ENCODE measurements at regions not wholly inside any gene's neighbourhood (a gene's known extent, or its start where the extent isn't known, plus 50 kb on each side); places are given as distances from the start of the nearest gene placed in this dataset.

- no peaks in the 10 kb centered on the region for H3K9me3 ChIP-seq
- H3K27me3 ChIP-seq (ENCODE audit: insufficient read depth) = no peaks in the 10 kb centered on the region
- ChIA-PET POLR2A (no interaction called here), CTCF (interaction anchor here (2.3 kb wide), 1 partner anchor 119 kb away, joined by 5 read pairs; the partner anchor contains the start of gene SIPA1L2)
- no peak overlapping the region for H3K4me3 ChIP-seq (ENCODE audit: low read depth in 2 of 2, low read length in 1 of 2)
- H3K4me1 ChIP-seq (ENCODE audit: control insufficient read depth in 1 of 2, insufficient read depth in 2 of 2, low read depth in 1 of 2, low read length in 1 of 2) = peaks cover 0 to 3% of the 10 kb centered on the region in 2 experiments; a peak in 2 of 4 replicates
- H2AFZ ChIP-seq (ENCODE audit: low read depth) = no peak overlapping the region
- H4K20me1 ChIP-seq (ENCODE audit: insufficient read depth) = no peaks in the 10 kb centered on the region
- no peak overlapping the region for H3K9ac ChIP-seq
- no peak for DNase-seq
- no peaks in the 10 kb centered on the region for H3K9me2 ChIP-seq
- no peak overlapping the region for H3K4me2 ChIP-seq
- H3K79me2 ChIP-seq (ENCODE audit: insufficient read depth) = no peaks in the 10 kb centered on the region
- H3K27ac ChIP-seq (ENCODE audit: low read depth in 2 of 2, low read length in 1 of 2) = no peak overlapping the region
- no peaks in the 10 kb centered on the region for H3F3A ChIP-seq (replicated peaks; ENCODE audit: insufficient read depth)
- TF ChIP-seq PBX3 (IDR thresholded peaks at IDR 0.05) (no peak), YY1 (IDR thresholded peaks at IDR 0.05; ENCODE audit: low read depth) (no peak), RAD21 (IDR thresholded peaks at IDR 0.05; ENCODE audit: low read length) (no peak), JUND (IDR thresholded peaks at IDR 0.05) (no peak), EP300 (IDR thresholded peaks at IDR 0.05; ENCODE audit: borderline replicate concordance in 1 of 2, low read depth in 1 of 2, low read length in 1 of 2) (no peak), GABPA (IDR thresholded peaks at IDR 0.05; ENCODE audit: low read depth) (no peak), USF1 (IDR thresholded peaks at IDR 0.05; ENCODE audit: borderline replicate concordance, low read depth) (no peak), POLR2AphosphoS5 (IDR thresholded peaks at IDR 0.05; ENCODE audit: low read depth, low read length) (no peak), RCOR1 (IDR thresholded peaks at IDR 0.05; ENCODE audit: low read length) (no peak), MEF2A (IDR thresholded peaks at IDR 0.05; ENCODE audit: borderline replicate concordance, low read depth) (no peak), RXRA (IDR thresholded peaks at IDR 0.05; ENCODE audit: borderline replicate concordance, low read depth) (no peak), SMC3 (IDR thresholded peaks at IDR 0.05; ENCODE audit: low read depth, low read length) (no peak), FOXJ3 (CRISPR knock-in tag; IDR thresholded peaks at IDR 0.05) (no peak), REST (IDR thresholded peaks at IDR 0.05; ENCODE audit: low read depth, low read length) (no peak), GATA2 (CRISPR knock-in tag; IDR thresholded peaks at IDR 0.05) (no peak)
- no peaks in the 10 kb centered on the region for H3K36me3 ChIP-seq (replicated peaks in 1 of 2; ENCODE audit: control insufficient read depth in 1 of 2, insufficient read depth in 2 of 2, low read length in 1 of 2)
- 55% methylated on average over 6 of the region's 6 CpGs for WGBS (ENCODE audit: low lambda C conversion rate)
Measured at GRCh38 chr1:232510367-232511110, 119.4 kb downstream of the SIPA1L2 start.

Measured in SK-N-SH (cell line).